Activated CD4-positive, alpha-beta T cell treated with anti-CD3 and anti-CD28 coated beads, Interleukin-2, amount 10 ng/mL, durations not matched to agents 7 days and 5 days (primary cell): ENCODE measurements at regions not wholly inside any gene's neighbourhood (a gene's known extent, or its start where the extent isn't known, plus 50 kb on each side); places are given as distances from the start of the nearest gene placed in this dataset.

Source experiments
- CTCF ChIA-PET: fragments of 350-600 bp; sonication (Branson Sonifier 250); formaldehyde crosslinking; loops from one replicate; lab custom pipeline; 2021; ENCODE audit warnings: antibody characterized with exemption; lab: Charles Lee
- POLR2A ChIA-PET: fragments of 350-600 bp; sonication (Branson Sonifier 250); formaldehyde crosslinking; loops from one replicate; lab custom pipeline; 2021; ENCODE audit warnings: antibody characterized with exemption; lab: Charles Lee
- DNase-seq: peaks from one replicate; pipeline ENCODE4 v3.0.0-alpha.2; 2020
- H3K27ac Mint-ChIP-seq: one replicate; pipeline ENCODE4 v1.8.0; 2021; ENCODE audit warnings: mild to moderate bottlenecking, moderate library complexity, mixed read lengths
- H3K27me3 Mint-ChIP-seq: one replicate; pipeline ENCODE4 v1.8.0; 2021; ENCODE audit warnings: mixed read lengths
- H3K36me3 Mint-ChIP-seq: one replicate; pipeline ENCODE4 v1.8.0; 2021; ENCODE audit warnings: low read depth, mixed read lengths
- H3K4me1 Mint-ChIP-seq: one replicate; pipeline ENCODE4 v1.8.0; 2021; ENCODE audit warnings: mixed read lengths
- H3K4me3 Mint-ChIP-seq: one replicate; pipeline ENCODE4 v1.8.0; 2021; ENCODE audit warnings: mild to moderate bottlenecking, moderate library complexity, mixed read lengths
- H3K9me3 Mint-ChIP-seq: one replicate; pipeline ENCODE4 v1.8.0; 2021; ENCODE audit warnings: mixed read lengths

DNA sequence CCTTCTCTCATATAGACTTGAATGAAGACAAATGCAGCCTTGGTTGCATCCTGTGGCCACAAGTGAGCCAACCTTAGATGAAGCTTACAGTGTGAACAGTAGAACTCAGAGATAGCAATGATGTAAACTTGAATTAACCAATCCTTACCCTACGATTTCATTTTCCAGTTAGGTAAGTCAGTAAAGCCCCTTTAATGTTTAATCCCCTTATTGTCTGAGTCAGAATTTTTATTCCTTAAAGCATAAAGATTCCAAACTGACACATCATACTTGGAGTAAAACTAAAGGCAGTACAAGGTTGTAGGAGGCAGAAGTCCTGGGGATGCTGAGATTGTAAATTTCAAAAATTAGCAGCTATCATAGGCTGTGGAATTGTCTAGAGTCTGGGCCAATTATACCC lies 507.8 kb upstream of the DPH6 start:
- Mint-ChIP-seq H3K27ac (no peak overlapping the region), H3K4me3 (no peak overlapping the region), H3K36me3 (no peaks in the 10 kb centered on the region), H3K9me3 (no peaks in the 10 kb centered on the region), H3K4me1 (no peaks in the 10 kb centered on the region), H3K27me3 (no peaks in the 10 kb centered on the region)
- CTCF ChIA-PET: no interaction called here
- DNase-seq: no peak
- POLR2A ChIA-PET: no interaction called here

DNA sequence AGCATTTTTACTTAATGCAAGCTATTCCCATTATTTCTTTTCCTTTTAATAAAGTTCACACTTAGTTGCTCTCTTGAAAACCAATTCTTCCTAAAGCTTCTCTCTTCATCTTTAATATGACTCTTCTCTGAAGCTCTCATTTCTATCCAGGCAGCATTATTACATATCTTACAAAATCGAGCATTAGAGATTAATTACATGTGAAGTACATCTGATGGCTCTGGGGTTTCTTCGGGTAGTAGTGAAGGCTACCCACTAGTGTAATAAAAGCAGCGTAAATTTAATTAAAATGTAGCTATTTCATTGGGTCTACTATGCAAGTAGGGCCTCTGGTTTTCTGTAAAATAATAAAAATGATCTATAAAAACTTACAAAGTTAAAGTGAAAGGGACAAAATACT lies 513.6 kb upstream of the DPH6 start:
- Mint-ChIP-seq H3K27ac (no peak overlapping the region), H3K4me1 (no peaks in the 10 kb centered on the region), H3K27me3 (no peaks in the 10 kb centered on the region), H3K9me3 (no peaks in the 10 kb centered on the region), H3K36me3 (no peaks in the 10 kb centered on the region), H3K4me3 (no peak overlapping the region)
- CTCF ChIA-PET: no interaction called here
- POLR2A ChIA-PET: interaction anchor here (0.6 kb wide), 1 partner anchor 75 kb away, joined by 3 read pairs; no protein-coding TSS in a partner anchor
- no peak for DNase-seq

DNA sequence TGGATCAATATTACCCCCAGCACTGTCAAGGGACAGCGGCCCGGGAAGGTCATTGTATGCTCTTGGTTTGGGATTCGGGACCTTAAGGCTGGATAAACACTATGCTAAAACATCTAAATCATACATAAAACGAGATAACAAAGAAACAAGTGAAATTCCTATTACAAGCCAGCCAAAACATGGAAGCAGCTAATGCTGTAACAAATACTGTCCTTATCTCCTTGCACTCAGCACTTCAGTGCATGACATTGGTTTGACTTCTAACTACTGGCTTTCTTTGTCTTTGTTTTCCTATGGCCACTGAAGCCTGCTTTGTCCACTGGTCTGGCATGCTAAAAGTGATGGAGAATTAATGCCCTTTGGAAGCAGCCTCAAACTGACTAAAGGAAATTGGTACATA lies 516.4 kb upstream of the DPH6 start:
- H3K27ac Mint-ChIP-seq: no peak overlapping the region
- no peaks in the 10 kb centered on the region for H3K36me3 Mint-ChIP-seq
- no peaks in the 10 kb centered on the region for H3K4me1 Mint-ChIP-seq
- no peak overlapping the region for H3K4me3 Mint-ChIP-seq
- POLR2A ChIA-PET: no interaction called here
- CTCF ChIA-PET: no interaction called here
- H3K9me3 Mint-ChIP-seq: no peaks in the 10 kb centered on the region
- no peaks in the 10 kb centered on the region for H3K27me3 Mint-ChIP-seq
- DNase-seq: no peak

DNA sequence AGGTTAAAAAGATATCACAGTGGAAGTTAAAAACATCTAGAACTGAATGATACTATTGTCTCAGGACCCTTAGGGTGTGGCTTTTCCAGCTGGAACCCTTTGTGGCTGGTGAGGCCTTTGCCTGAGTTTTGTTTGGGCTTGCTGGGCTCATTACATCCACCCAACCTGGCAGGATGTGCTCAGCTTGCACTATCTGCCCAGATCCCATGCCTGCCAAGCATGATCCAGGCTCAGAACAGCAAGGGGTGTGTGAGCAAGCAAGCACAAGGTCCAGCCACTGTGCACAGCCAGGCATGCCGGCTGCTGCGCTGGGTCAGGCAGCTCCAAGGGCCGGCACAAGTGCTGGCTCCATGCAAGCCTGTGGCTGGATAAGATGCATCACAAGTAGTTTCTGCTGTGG lies 512.7 kb upstream of the CDIN1 start:
- H3K4me1 Mint-ChIP-seq: no peaks in the 10 kb centered on the region
- POLR2A ChIA-PET: no interaction called here
- DNase-seq: no peak
- H3K36me3 Mint-ChIP-seq: no peaks in the 10 kb centered on the region
- no peak overlapping the region for H3K4me3 Mint-ChIP-seq
- H3K27me3 Mint-ChIP-seq: no peaks in the 10 kb centered on the region
- H3K27ac Mint-ChIP-seq: no peak overlapping the region
- CTCF ChIA-PET: no interaction called here
- no peaks in the 10 kb centered on the region for H3K9me3 Mint-ChIP-seq

DNA sequence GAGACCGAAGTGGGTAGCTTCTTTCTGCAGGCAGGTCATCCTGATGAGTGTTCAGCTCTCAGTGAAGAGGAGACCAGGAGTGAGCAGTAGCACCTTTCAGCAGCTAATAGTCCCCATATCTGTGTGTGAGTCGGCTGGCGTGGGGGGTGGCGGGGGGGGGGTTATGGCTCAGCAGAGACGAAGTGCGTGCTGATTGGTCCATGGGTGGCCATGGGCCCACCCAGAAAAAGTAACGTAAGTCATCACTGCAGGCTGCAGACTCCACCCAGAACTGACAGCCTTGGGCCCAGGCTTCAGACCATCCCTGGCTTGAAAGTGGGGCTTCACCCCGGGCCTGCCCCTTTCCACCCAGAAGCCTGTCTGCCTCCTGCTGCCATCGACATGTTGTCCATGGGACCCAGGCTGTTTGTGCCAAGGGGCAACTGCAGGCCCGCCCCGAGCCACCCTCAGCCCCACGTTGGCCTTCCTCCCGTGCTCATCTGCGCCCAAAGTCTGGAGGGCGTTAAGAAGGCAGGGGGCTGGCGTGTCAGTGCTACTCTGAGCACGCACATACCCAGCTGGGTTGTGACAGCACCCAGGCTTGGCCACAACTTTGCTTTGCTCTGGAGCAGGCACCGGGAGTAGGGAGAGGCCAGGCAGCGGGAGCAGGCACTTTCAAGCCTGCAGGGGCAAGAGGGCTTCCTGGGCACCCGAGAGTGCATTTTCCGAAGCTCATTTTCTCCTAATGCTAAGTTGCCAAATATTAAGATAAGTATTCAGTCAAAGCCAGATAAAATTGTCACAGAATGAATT lies 511.7 kb upstream of the CDIN1 start:
- CTCF ChIA-PET: no interaction called here
- POLR2A ChIA-PET: no interaction called here
- H3K9me3 Mint-ChIP-seq: no peaks in the 10 kb centered on the region
- no peaks in the 10 kb centered on the region for H3K36me3 Mint-ChIP-seq
- no peak overlapping the region for H3K27ac Mint-ChIP-seq
- no peak overlapping the region for H3K4me3 Mint-ChIP-seq
- DNase-seq: no peak
- no peaks in the 10 kb centered on the region for H3K4me1 Mint-ChIP-seq
- no peaks in the 10 kb centered on the region for H3K27me3 Mint-ChIP-seq

DNA sequence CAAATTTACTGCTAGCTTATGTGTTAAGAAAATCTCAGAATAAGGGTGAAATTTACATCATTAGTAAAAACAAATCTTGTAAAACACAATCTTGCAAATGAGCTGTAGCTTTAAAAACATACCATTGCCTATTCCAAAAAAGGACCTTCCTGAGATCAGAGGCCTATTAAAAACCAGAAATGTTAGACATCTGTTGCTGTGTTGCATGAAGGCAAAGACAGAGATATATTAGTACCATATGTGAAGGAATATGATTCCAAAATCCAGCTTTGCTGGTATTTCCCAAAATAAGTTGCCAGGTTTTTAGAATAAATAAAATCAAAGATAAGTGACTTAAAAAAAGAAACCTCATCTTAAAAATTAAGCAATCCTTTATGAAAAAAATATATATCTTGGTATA lies 504.1 kb upstream of the CDIN1 start:
- CTCF ChIA-PET: no interaction called here
- H3K4me1 Mint-ChIP-seq: no peaks in the 10 kb centered on the region
- POLR2A ChIA-PET: interaction anchor here (0.6 kb wide), 1 partner anchor 182 kb away, joined by 3 read pairs; no protein-coding TSS in a partner anchor
- no peaks in the 10 kb centered on the region for H3K27me3 Mint-ChIP-seq
- no peaks in the 10 kb centered on the region for H3K36me3 Mint-ChIP-seq
- peaks cover 9% of the 10 kb centered on the region for H3K9me3 Mint-ChIP-seq
- no peak overlapping the region for H3K27ac Mint-ChIP-seq
- H3K4me3 Mint-ChIP-seq: no peak overlapping the region
- DNase-seq: no peak

DNA sequence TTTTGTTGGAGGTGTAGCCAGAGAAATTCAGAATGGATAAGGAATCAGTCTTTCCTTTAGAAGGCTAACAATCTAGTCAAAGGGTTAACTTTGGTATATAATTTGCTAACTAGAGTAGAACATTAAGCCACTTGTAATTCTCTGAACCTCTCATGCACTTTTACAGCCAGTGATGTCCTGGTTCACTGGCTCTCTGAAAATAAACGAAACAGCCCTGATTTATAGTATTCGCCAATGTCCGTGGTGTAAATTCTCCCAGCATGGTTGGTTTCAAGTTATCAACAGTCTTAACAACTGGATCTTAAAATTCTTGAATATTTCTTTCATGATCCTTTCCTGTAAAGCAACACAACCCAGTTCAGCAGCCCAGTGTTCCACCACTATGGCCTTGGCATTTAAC lies 500.4 kb upstream of the CDIN1 start:
- POLR2A ChIA-PET: no interaction called here
- no peaks in the 10 kb centered on the region for H3K4me1 Mint-ChIP-seq

DNA sequence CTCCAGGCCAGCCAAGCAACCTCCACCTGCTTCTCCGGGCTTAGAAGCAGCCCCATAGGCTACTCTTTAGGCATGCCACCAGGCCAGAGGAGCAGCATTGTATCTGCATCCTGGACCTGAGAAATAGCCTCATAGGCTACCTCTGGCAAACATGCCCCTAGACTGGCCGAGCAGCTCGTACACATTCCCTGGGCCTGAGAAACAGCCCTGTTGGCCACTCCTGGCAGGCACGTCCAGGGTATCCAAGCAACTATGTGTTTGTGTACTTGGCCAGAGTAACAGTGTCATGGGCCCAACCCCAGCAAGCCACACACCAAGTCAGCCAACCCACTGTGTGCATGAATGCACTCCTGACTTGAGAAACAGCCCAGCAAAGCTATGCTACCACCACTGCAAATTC lies 498.7 kb upstream of the CDIN1 start:
- no peaks in the 10 kb centered on the region for H3K27me3 Mint-ChIP-seq
- H3K4me3 Mint-ChIP-seq: no peak overlapping the region
- peaks cover 13% of the 10 kb centered on the region for H3K9me3 Mint-ChIP-seq
- H3K36me3 Mint-ChIP-seq: no peaks in the 10 kb centered on the region
- H3K4me1 Mint-ChIP-seq: no peaks in the 10 kb centered on the region
- no peak overlapping the region for H3K27ac Mint-ChIP-seq
- CTCF ChIA-PET: no interaction called here
- no peak for DNase-seq
- POLR2A ChIA-PET: no interaction called here

More for the DNA sequence above, 500.4 kb upstream of the CDIN1 start:
- no peaks in the 10 kb centered on the region for H3K27me3 Mint-ChIP-seq
- no peak overlapping the region for H3K27ac Mint-ChIP-seq
- H3K9me3 Mint-ChIP-seq: peaks cover 13% of the 10 kb centered on the region
- H3K4me3 Mint-ChIP-seq: no peak overlapping the region
- CTCF ChIA-PET: no interaction called here
- DNase-seq: no peak
- no peaks in the 10 kb centered on the region for H3K36me3 Mint-ChIP-seq

DNA sequence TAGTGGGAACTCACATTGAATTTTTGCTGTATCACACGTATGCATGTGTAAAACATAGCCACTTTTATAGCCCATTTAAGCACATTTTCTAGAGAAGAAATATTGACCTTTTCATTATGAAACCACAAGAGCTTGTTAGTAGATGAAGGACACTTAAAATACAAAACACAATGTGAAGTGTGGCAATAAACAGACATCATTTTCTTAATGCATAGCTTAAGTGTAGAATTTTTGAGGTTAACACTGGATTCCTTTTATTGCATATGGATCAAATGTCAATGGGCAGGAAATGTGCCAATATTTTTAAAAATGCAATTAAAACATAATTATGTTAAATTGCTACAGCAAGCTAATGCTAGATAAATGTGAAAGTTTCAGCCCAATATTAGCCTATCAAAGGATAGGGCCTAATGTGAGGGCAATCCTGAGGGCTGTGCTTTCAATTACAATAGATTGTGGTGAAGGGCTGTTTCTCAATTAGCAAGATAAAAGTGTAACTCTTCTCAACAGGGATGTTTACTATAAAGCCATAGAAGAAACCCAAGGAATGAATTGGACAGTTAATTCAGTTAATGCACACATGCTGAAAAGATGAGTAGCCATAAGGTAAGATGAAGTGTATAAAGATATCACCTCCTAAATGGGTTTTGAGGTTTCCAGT lies 489.0 kb upstream of the CDIN1 start:
- H3K9me3 Mint-ChIP-seq: peaks cover 7% of the 10 kb centered on the region
- H3K27me3 Mint-ChIP-seq: no peaks in the 10 kb centered on the region
- no peak overlapping the region for H3K27ac Mint-ChIP-seq
- no peaks in the 10 kb centered on the region for H3K36me3 Mint-ChIP-seq
- H3K4me3 Mint-ChIP-seq: no peak overlapping the region
- POLR2A ChIA-PET: no interaction called here
- no peak for DNase-seq
- no peaks in the 10 kb centered on the region for H3K4me1 Mint-ChIP-seq
- CTCF ChIA-PET: no interaction called here

DNA sequence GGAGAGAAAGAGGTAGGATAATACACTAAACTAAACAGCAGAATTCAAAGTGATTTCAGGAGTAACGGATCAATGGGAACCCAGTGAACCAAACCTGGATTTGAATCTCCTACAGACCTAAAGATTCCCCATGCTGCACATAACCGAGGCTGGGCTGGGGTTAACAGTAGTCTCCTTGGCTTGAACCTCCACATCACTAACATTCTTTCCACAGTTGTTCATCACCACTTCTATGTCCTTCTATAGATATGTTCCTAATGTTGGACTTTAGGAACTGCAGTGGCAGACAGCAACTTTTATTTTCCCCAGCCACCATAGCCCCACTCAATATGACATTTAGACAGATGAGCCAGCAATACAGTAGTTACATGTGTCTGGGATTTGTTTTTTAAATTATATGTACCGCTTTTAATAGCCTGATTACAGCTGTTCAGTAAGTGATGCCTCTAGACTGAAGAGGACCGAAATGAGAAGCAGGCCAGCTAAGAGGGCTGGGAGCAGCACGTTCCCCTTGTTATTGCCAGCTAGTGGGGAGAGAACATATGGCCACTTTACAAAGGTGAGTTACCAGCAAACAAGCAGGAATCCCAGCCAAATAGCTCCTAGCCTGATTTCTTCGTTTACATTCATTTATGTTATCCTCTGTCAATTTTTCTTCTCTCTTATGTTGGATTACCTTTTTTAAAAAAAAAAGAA lies 472.6 kb upstream of the CDIN1 start:
- CTCF ChIA-PET: no interaction called here
- no peak overlapping the region for H3K27ac Mint-ChIP-seq
- POLR2A ChIA-PET: no interaction called here
- DNase-seq: no peak
- no peaks in the 10 kb centered on the region for H3K36me3 Mint-ChIP-seq
- H3K4me1 Mint-ChIP-seq: no peaks in the 10 kb centered on the region
- peaks cover 6% of the 10 kb centered on the region for H3K9me3 Mint-ChIP-seq
- no peak overlapping the region for H3K4me3 Mint-ChIP-seq
- no peaks in the 10 kb centered on the region for H3K27me3 Mint-ChIP-seq

DNA sequence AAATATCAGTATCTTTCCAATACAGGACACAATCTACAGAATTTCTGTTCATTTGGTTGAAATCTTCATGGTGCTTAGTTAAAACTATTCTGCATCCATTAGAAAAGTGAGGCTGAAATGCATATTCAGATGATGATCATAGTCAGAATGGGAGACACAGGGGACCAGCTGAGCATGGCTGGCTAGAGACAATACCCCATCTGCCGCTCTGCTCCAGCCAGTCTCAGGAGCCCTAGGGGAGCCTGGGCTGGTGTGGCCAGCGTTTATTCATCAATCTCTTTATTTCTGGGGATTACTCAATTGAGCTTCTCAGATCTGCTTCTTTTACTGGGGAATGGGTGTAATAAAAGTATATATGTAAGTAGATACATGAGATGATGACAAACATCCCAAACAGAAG lies 470.9 kb upstream of the CDIN1 start:
- ChIA-PET CTCF (no interaction called here), POLR2A (no interaction called here)
- no peaks in the 10 kb centered on the region for H3K27me3 Mint-ChIP-seq
- H3K9me3 Mint-ChIP-seq: peaks cover 6% of the 10 kb centered on the region
- H3K4me3 Mint-ChIP-seq: no peak overlapping the region
- H3K4me1 Mint-ChIP-seq: no peaks in the 10 kb centered on the region
- H3K36me3 Mint-ChIP-seq: no peaks in the 10 kb centered on the region
- no peak overlapping the region for H3K27ac Mint-ChIP-seq
- DNase-seq: no peak

DNA sequence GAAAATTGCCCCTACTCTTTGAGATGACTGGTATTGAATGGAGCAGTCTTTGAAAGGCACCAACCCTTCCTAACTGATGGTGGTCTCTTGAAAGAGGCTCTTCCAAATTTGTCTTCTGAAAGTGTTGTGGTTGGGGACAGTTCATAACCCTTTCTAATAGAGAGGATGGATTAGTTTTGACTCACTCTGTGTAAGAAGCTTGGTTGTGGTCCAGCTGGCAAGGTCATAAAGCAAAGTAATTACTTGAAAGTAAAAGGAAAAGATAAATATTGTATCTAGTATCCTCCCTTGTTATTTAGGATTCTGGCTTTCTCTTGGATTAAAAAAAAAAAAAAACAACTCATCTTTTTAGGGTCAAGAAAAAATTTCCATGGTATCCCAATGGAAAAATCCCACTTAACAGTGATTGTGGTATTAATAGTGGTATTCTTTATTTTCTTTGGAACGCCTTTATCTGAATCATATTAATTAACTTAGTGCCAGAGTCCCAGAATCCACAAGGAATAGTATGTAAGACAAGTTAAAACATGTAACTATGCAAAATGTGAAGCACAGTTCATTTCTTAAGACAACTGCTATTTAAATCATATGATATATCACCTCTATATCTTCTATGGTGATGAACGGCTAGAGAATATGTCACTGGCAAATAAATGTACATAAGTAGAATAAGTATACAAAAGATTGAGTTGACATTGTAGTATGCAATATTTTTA lies 469.3 kb upstream of the CDIN1 start:
- Mint-ChIP-seq H3K27ac (no peak overlapping the region), H3K4me3 (no peak overlapping the region), H3K9me3 (peaks cover 6% of the 10 kb centered on the region), H3K36me3 (no peaks in the 10 kb centered on the region), H3K27me3 (no peaks in the 10 kb centered on the region), H3K4me1 (no peaks in the 10 kb centered on the region)
- no peak for DNase-seq
- ChIA-PET POLR2A (no interaction called here), CTCF (no interaction called here)

DNA sequence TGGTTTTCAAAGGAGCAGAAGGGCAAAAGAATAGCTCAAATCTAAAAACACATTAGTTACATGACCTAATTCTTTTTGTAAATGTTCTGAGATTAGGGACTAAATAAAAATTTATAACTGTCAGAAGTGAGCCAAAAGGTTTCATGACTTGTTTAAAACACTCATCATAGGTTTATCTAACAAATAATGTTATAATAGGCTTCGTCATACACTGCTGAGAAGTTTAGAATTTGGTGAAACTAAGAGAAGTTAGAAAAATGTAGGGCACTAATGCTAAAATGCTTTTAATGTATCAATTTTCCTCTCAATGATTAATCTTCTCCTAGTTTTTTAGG lies 468.8 kb upstream of the CDIN1 start:
- DNase-seq: no peak
- no peaks in the 10 kb centered on the region for H3K27me3 Mint-ChIP-seq
- POLR2A ChIA-PET: no interaction called here
- no peak overlapping the region for H3K27ac Mint-ChIP-seq
- no peaks in the 10 kb centered on the region for H3K4me1 Mint-ChIP-seq
- no peak overlapping the region for H3K4me3 Mint-ChIP-seq
- H3K9me3 Mint-ChIP-seq: peaks cover 6% of the 10 kb centered on the region
- CTCF ChIA-PET: no interaction called here
- H3K36me3 Mint-ChIP-seq: no peaks in the 10 kb centered on the region
